HEK293 (cell line): ENCODE measurements at regions not wholly inside any gene's neighbourhood (a gene's known extent, or its start where the extent isn't known, plus 50 kb on each side); places are given as distances from the start of the nearest gene placed in this dataset.

Experiments
- SETDB1 ChIP-seq: IDR thresholded peaks from one replicate; pipeline ENCODE4 v1.6.1; 2017; ENCODE audit warnings: mild to moderate bottlenecking, low read length, moderate library complexity, mixed read lengths; ENCODE audit not compliant: insufficient read length
- ZBTB8A ChIP-seq: fragments of 450-650 bp; formaldehyde crosslinking; IDR thresholded peaks from 2 replicates; pipeline ENCODE4 v1.5.1; 2016; ENCODE audit warnings: missing biosample characterization, missing genetic modification characterization
- ZNF114 ChIP-seq: fragments of 450-650 bp; formaldehyde crosslinking; IDR thresholded peaks from 2 replicates; pipeline ENCODE4 v1.5.0; 2017; ENCODE audit warnings: missing biosample characterization, missing genetic modification characterization
- ZNF24 ChIP-seq: fragments of 450-650 bp; formaldehyde crosslinking; IDR thresholded peaks from 2 replicates; pipeline ENCODE4 v1.5.1; 2016; ENCODE audit warnings: missing biosample characterization, missing genetic modification characterization
- ZNF292 ChIP-seq: fragments of 450-650 bp; formaldehyde crosslinking; IDR thresholded peaks from 2 replicates; pipeline ENCODE4 v1.5.1; 2016; ENCODE audit warnings: low read depth, missing biosample characterization, missing genetic modification characterization, borderline replicate concordance
- ZNF768 ChIP-seq: fragments of 450-650 bp; formaldehyde crosslinking; IDR thresholded peaks from 2 replicates; pipeline ENCODE4 v1.5.1; 2018; ENCODE audit warnings: missing biosample characterization, mild to moderate bottlenecking, missing genetic modification characterization
- ZNF785 ChIP-seq: fragments of 450-650 bp; formaldehyde crosslinking; IDR thresholded peaks from 2 replicates; pipeline ENCODE4 v1.5.1; 2016; ENCODE audit warnings: missing biosample characterization, missing genetic modification characterization
- ZNF843 ChIP-seq: fragments of 450-650 bp; formaldehyde crosslinking; IDR thresholded peaks from 2 replicates; pipeline ENCODE4 v1.5.1; 2016; ENCODE audit warnings: missing biosample characterization, missing genetic modification characterization
- TF ChIP-seq, protein P1 (sequence below): fragments of 450-650 bp; formaldehyde crosslinking; IDR thresholded peaks from 2 replicates; pipeline ENCODE4 v1.5.1; 2016; ENCODE audit warnings: missing biosample characterization, missing genetic modification characterization
- TF ChIP-seq, protein P2 (sequence below): fragments of 450-650 bp; formaldehyde crosslinking; IDR thresholded peaks from 2 replicates; pipeline ENCODE4 v1.5.1; 2016; ENCODE audit warnings: missing biosample characterization, missing genetic modification characterization
- TF ChIP-seq, protein P3 (sequence below): fragments of 450-650 bp; formaldehyde crosslinking; IDR thresholded peaks from 2 replicates; pipeline ENCODE4 v1.5.1; 2016; ENCODE audit warnings: missing biosample characterization, missing genetic modification characterization

DNA sequence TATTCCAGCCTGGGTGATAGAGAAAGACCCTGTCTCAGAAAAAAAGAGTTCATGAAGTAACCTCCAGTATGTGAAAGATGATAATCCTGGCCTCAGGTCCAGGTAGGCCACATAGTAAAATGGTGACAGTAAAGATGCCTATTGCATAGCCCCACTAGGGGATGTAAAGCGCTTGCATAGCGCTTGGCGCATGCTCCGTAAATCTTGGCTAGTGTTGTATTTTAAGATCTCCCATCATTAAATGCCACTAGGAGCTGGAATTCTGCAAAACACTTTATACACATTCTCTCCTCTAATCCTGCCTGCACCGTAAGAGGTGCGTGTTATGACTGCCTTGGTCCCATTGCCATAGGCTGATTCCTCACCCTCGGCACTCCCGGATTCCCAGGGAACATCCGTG lies 153.6 kb downstream of the TFCP2L1 start:
- TF ChIP-seq, protein P1, sequence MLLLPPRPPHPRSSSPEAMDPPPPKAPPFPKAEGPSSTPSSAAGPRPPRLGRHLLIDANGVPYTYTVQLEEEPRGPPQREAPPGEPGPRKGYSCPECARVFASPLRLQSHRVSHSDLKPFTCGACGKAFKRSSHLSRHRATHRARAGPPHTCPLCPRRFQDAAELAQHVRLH (tag by site-specific recombination), result no peak
- TF ChIP-seq, protein P2, sequence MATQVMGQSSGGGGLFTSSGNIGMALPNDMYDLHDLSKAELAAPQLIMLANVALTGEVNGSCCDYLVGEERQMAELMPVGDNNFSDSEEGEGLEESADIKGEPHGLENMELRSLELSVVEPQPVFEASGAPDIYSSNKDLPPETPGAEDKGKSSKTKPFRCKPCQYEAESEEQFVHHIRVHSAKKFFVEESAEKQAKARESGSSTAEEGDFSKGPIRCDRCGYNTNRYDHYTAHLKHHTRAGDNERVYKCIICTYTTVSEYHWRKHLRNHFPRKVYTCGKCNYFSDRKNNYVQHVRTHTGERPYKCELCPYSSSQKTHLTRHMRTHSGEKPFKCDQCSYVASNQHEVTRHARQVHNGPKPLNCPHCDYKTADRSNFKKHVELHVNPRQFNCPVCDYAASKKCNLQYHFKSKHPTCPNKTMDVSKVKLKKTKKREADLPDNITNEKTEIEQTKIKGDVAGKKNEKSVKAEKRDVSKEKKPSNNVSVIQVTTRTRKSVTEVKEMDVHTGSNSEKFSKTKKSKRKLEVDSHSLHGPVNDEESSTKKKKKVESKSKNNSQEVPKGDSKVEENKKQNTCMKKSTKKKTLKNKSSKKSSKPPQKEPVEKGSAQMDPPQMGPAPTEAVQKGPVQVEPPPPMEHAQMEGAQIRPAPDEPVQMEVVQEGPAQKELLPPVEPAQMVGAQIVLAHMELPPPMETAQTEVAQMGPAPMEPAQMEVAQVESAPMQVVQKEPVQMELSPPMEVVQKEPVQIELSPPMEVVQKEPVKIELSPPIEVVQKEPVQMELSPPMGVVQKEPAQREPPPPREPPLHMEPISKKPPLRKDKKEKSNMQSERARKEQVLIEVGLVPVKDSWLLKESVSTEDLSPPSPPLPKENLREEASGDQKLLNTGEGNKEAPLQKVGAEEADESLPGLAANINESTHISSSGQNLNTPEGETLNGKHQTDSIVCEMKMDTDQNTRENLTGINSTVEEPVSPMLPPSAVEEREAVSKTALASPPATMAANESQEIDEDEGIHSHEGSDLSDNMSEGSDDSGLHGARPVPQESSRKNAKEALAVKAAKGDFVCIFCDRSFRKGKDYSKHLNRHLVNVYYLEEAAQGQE (tag by site-specific recombination), result no peak
- TF ChIP-seq ZNF114 (tag by site-specific recombination) (no peak), ZNF24 (tag by site-specific recombination) (no peak), ZNF843 (tag by site-specific recombination) (no peak), ZNF292 (tag by site-specific recombination) (no peak), ZBTB8A (tag by site-specific recombination) (no peak), SETDB1 (no peak), ZNF785 (tag by site-specific recombination) (no peak), ZNF768 (tag by site-specific recombination) (no peak)
- TF ChIP-seq, protein P3, sequence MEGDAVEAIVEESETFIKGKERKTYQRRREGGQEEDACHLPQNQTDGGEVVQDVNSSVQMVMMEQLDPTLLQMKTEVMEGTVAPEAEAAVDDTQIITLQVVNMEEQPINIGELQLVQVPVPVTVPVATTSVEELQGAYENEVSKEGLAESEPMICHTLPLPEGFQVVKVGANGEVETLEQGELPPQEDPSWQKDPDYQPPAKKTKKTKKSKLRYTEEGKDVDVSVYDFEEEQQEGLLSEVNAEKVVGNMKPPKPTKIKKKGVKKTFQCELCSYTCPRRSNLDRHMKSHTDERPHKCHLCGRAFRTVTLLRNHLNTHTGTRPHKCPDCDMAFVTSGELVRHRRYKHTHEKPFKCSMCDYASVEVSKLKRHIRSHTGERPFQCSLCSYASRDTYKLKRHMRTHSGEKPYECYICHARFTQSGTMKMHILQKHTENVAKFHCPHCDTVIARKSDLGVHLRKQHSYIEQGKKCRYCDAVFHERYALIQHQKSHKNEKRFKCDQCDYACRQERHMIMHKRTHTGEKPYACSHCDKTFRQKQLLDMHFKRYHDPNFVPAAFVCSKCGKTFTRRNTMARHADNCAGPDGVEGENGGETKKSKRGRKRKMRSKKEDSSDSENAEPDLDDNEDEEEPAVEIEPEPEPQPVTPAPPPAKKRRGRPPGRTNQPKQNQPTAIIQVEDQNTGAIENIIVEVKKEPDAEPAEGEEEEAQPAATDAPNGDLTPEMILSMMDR (tag by site-specific recombination), result no peak
